Activated CD4-positive, alpha-beta T cell treated with anti-CD3 and anti-CD28 coated beads for 4 hours (primary cell): ENCODE measurements at regions not wholly inside any gene's neighbourhood (a gene's known extent, or its start where the extent isn't known, plus 50 kb on each side); places are given as distances from the start of the nearest gene placed in this dataset.
"Not testable (repeated sequence)": the region's sequence is repeated elsewhere in the genome, so short reads cannot be mapped to it uniquely, and the experiment has no call there.

ENCODE experiments used
- DNase-seq, 2 donors: peaks; one replicate each; pipeline ENCODE4 v3.0.0-alpha.2; 2020

- no peak for DNase-seq
Observed at GRCh38 chr3:187533797-187534196, 136.4 kb downstream of the SST start.

- no peak for DNase-seq
Observed at GRCh38 chr3:187531831-187532230, 138.4 kb downstream of the SST start.

- no peak for DNase-seq
Observed at GRCh38 chr3:187522890-187523289, 147.3 kb downstream of the SST start.

GRCh38 chr3:187522293-187522692 is 147.9 kb downstream of the SST start:
- no peak for DNase-seq

- no peak for DNase-seq
Observed at GRCh38 chr3:187521546-187521945, 148.6 kb downstream of the SST start.

GRCh38 chr3:187520027-187520945 is 149.9 kb downstream of the SST start:
- DNase-seq = no peak

- DNase-seq = no peak
Observed at GRCh38 chr3:187519428-187519890, 150.7 kb downstream of the SST start.

- DNase-seq = no peak
Observed at GRCh38 chr3:187518616-187519015, 150.4 kb downstream of the RTP4 start.

GRCh38 chr3:187518207-187518606 is 150.0 kb downstream of the RTP4 start:
- DNase-seq = no peak

- DNase-seq = no peak
Observed at GRCh38 chr3:187516446-187517185, 148.4 kb downstream of the RTP4 start.

GRCh38 chr3:187507905-187508304 is 139.7 kb downstream of the RTP4 start:
- DNase-seq = no peak

GRCh38 chr3:187507266-187507665 is 139.1 kb downstream of the RTP4 start:
- no peak for DNase-seq

GRCh38 chr3:187504435-187504834 is 136.2 kb downstream of the RTP4 start:
- no peak for DNase-seq

GRCh38 chr3:187498211-187498724 is 130.1 kb downstream of the RTP4 start:
- no peak for DNase-seq

GRCh38 chr3:187497052-187497451 is 128.9 kb downstream of the RTP4 start:
- DNase-seq = no peak

- DNase-seq = not testable (repeated sequence)
Observed at GRCh38 chr3:187494056-187494455, 125.9 kb downstream of the RTP4 start.

- no peak for DNase-seq
Observed at GRCh38 chr3:187491371-187491770, 123.2 kb downstream of the RTP4 start.

GRCh38 chr3:187490366-187490765 is 122.2 kb downstream of the RTP4 start:
- DNase-seq = no peak

GRCh38 chr3:187484547-187485295 is 116.5 kb downstream of the RTP4 start:
- no peak for DNase-seq

- no peak for DNase-seq
Observed at GRCh38 chr3:187481426-187481825, 113.2 kb downstream of the RTP4 start.

GRCh38 chr3:187475613-187476012 is 107.4 kb downstream of the RTP4 start:
- DNase-seq = not testable (repeated sequence)

- no peak for DNase-seq
Observed at GRCh38 chr3:187473778-187474406, 105.7 kb downstream of the RTP4 start.
